Tongue (tissue), 1 donor: ENCODE measurements at regions not wholly inside any gene's neighbourhood (a gene's known extent, or its start where the extent isn't known, plus 50 kb on each side); places are given as distances from the start of the nearest gene placed in this dataset.

ENCODE experiments used
- DNase-seq: peaks from one replicate; pipeline ENCODE4 v3.0.0-alpha.2; 2015

DNA sequence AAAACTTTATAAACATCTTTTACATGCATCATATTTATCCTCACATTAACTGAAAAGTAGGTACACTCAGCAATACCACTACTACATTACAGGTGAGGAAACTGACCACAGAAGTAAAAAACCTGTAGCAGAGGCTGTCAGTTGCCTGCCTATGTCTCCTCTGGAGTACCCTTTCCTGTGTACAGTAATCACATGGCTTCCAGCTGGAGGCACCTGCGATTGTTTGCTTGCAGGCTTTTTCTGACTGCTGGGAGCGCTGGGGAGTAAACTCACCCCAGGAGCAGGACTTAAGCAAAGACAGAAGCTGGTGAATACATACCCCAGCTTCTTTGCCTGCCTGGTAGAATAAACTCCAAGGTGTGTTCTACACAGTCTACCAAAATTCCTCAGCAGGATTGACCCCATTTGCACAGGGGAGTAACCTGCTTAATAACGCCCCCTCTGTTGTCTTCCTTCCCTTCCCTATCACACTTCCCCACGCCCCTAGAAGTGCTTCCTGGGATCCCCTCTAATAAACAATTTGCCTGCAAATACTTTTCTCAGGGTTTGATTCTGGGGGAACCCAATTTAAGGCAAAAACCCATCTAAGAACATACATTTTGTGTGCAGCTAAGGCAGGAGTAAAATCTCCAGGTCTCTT, 138.9 kb downstream of the PTH2R start:
- no peak for DNase-seq

DNA sequence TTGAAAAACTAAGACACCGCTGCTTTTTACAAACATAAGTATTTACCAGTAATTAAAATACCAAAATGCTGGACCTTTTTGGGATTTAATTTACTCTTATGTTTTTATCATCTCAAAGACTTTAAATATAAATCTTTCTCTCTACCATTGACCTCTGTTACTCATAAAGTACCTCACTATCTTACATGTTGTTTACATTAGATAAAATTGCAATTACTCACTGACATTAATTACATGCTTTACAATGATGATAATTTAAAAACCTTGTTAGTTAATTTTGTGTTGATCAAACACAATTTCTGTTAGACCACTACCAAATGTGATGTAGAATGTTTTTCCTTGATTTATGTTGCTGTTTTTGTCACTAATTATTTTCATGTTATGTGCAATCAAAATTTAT, 139.5 kb downstream of the PTH2R start:
- no peak for DNase-seq

DNA sequence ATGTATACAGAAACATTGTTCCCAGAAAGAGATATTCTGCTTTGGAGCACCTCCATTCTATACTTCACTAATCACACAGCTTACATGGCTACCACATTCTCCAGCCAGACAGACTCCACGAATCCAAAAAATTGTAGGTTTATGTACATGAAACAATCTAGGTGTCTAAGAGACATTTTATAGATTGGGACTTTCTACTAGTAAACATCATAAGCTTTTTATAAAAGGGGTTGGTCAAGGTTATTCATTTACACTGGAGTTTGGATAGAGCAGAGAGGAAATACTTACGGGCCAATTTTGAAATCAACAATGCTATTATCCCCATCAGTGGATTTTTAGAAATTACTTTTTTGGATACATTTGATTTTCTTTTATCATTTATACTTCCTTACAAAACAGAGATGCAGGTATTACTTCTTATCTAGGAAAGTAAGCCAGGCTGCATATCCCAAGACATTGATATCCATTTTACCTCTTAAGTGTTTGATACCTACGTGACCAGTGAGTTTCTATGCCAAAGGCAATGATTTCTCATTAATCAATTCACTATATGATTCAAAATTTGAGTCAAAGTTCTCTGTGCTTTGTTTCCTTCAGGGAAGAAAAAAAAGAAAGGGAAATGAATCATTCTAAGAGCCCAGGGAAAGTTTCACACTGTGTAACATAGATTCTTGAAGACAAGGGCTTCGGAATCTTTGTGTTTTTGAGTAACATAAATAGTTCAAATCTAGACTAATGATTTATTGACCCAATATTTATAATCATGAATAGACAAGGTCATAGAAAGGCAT, 140.5 kb downstream of the PTH2R start:
- no peak for DNase-seq

DNA sequence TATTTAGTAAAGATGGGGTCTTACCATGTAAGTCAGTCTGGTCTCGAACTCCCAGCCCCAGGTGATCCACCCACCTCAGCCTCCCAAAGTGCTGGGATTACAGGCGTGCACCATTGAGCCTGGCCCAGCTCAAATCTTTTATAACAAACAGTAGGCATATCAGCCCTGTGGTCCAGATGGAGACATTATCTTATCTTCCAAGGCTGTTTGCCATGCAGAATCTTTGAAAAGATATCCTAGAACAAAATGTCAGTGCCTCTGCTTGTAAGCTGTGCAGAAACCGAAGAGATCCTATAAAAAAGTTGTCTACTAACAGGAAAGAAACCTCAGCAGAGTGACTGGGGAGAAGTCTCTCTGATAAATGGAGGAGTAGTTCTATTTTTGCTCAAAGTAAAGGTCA, 142.1 kb downstream of the PTH2R start:
- no peak for DNase-seq

DNA sequence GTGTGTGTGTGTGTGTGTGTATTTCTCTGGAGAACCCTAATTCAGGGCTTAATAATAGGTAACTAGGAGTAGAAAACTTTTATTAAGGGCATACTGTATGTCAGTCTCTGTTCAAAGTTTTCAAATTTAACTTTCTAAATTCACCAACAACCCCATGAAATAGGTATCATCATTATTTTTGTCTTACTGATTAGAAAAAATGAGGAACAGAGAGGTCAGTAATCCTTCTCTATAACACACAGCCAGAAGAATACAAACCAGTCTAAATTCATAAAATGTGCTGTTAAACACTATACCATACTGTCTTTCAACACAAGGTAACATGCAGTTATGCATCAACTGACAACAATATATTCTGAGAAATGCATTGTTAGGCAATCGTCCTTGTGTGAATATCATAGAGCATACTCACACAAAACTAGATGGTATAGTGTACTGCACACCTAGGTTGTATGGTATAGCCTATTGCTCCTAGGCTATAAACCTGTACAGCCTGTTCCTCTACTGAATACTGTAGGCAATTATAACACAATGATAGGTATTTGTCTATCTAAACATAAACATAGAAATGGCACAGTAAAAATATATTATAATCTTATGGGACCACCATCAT, 143.1 kb downstream of the PTH2R start:
- no peak for DNase-seq

DNA sequence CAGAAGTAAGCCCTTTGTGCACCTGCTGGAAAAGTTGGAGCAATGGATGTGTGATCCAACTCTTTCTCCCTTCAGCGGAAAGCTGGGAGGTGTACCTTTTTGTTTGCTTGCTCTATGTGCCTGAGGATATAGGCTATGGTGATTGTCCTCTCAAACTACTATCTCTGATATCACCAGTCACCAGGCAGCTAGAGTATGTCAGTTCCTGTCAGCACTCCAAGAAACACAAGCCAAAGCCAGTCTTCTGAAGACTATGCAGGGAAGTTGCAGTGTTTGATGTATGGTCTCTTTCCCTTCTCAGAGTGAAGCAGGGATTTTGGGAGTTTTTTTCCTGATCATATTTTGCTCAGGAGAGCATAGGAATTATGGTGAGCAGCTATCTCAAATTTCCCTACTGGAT, 146.4 kb downstream of the PTH2R start:
- DNase-seq: no peak

- no peak for DNase-seq
These were observed 150.4 kb downstream of the PTH2R start for GRCh38 chr2:208556983-208557484.

- DNase-seq: no peak
These were observed 159.3 kb downstream of the PTH2R start for GRCh38 chr2:208565690-208566416.

GRCh38 chr2:208568203-208568602, 161.6 kb downstream of the PTH2R start:
- no peak for DNase-seq

DNA sequence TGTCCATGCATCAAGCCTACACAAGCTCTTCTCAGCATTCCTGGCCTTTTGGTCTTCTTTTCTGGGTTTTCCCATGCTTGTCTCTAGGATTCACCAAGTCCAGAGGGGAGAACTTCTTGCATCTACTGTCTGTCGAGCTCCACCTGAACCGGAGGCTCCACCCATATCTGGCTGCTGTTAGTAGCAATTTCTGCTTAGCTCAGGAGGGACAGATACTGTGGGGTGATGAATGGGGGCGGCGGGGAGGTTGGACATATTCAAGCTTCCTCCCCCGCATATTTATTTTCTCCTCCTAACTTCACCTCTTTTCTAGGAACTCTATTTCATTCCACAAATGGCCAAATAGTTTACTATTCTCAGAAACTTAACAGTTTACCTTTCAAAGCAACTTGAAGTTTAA, 163.5 kb downstream of the PTH2R start:
- DNase-seq: no peak

- DNase-seq: no peak
These were observed 164.5 kb downstream of the PTH2R start for GRCh38 chr2:208570851-208571763.

DNA sequence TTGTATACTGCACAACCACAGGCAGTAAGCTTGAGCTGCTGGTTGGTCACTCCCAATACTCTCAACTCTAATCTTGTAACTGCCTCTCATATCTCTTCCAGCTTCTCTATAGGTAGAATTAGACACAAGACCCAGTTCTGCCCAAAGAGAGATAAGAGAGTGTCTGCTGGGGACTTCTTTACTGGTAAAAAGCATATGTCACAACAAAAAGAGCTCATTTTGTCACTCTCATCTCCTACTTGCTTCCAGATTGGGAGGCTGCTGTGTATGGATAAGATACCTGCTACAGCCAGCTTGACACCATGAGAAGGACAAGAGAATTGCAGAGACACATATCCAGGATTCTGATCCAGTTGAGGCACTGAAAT, 165.2 kb downstream of the PTH2R start:
- no peak for DNase-seq

GRCh38 chr2:208573569-208573968, 167.0 kb downstream of the PTH2R start:
- no peak for DNase-seq

DNA sequence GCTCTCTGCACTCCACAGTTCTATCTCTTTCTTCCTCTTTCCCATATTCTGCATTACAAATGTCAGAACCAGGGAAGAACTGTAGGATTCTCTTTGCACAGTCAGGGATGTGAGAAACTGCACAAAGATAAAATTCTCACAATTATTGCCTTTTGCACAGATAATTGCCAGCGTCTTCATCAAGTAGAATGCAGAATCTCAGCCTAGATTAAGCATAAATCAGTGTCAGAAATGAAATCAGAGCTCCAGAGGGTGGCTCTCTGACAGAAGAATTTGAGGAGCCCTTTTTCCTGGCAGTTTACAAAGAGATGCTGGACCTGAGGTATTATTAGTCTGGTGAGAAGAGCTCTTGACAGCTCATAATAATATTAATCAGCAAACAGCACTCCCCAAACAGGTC, 173.1 kb downstream of the PTH2R start:
- DNase-seq: no peak

- no peak for DNase-seq
These were observed 177.9 kb downstream of the PTH2R start for GRCh38 chr2:208584378-208584985.

- no peak for DNase-seq
These were observed 179.9 kb downstream of the PTH2R start for GRCh38 chr2:208586516-208586915.

GRCh38 chr2:208594642-208595385, 188.2 kb downstream of the PTH2R start:
- no peak for DNase-seq

GRCh38 chr2:208595386-208596275, 189.0 kb downstream of the PTH2R start:
- no peak for DNase-seq

- DNase-seq: no peak
These were observed 201.1 kb downstream of the PTH2R start for GRCh38 chr2:208607694-208608093.
